Upper lobe of left lung (tissue), 6 donors: ENCODE measurements at regions not wholly inside any gene's neighbourhood (a gene's known extent, or its start where the extent isn't known, plus 50 kb on each side); places are given as distances from the start of the nearest gene placed in this dataset.

Experiments
- ATAC-seq, 2 donors: fragments of 200-7000 bp; cut with Tn5 transposase; one replicate each; pipeline ENCODE4 v1.9.1; 2022; ENCODE audit warnings: mild to moderate bottlenecking in 2 of 2, moderate library complexity in 2 of 2; ENCODE audit not compliant: low FRiP score in 2 of 2
- DNase-seq, 2 donors: peaks; one replicate each; pipeline ENCODE4 v3.0.0-alpha.2; 2019 to 2020
- H3K27ac ChIP-seq, 4 donors: fragments of 200-600 bp; sonication (generic); one replicate each; pipeline ENCODE4 v1.5.1; 2016 to 2019
- H3K27me3 ChIP-seq, 4 donors: fragments of 200-600 bp; sonication (generic); one replicate each; pipeline ENCODE4 v1.5.1; 2017 to 2019
- H3K36me3 ChIP-seq, 4 donors: fragments of 200-600 bp; sonication (generic); one replicate each; pipeline ENCODE4 v1.5.1; 2016 to 2019
- H3K4me1 ChIP-seq, 4 donors: fragments of 200-600 bp; sonication (generic); one replicate each; pipeline ENCODE4 v1.5.1; 2018 to 2019
- H3K4me3 ChIP-seq, 4 donors: fragments of 200-600 bp; sonication (generic); one replicate each; pipeline ENCODE4 v1.5.1; 2017 to 2019; ENCODE audit warnings: mild to moderate bottlenecking in 2 of 4, moderate library complexity in 1 of 4
- H3K9me3 ChIP-seq, 4 donors: fragments of 200-600 bp; sonication (generic); one replicate each; pipeline ENCODE4 v1.5.1; 2018 to 2019
- CTCF ChIP-seq, 6 experiments: fragments of 450-650 bp in 4 of 6; fragments of 200-600 bp in 2 of 6; sonication (generic) in 2 of 6; IDR thresholded peaks; one replicate each; pipeline ENCODE4 v1.5.1; 2016 to 2019; ENCODE audit warnings: antibody characterized with exemption in 6 of 6
- EP300 ChIP-seq, 4 donors: sonication (generic); formaldehyde crosslinking; IDR thresholded peaks; one replicate each; pipeline ENCODE4 v1.5.1; 2017; ENCODE audit warnings: antibody characterized with exemption in 4 of 4, control low read depth in 2 of 4
- POLR2A ChIP-seq, 4 donors: fragments of 450-650 bp; IDR thresholded peaks; one replicate each; pipeline ENCODE4 v1.5.1; 2016 to 2017; ENCODE audit warnings: antibody characterized with exemption in 4 of 4, mild to moderate bottlenecking in 2 of 4
- POLR2AphosphoS5 ChIP-seq, 2 donors: sonication (generic); formaldehyde crosslinking; IDR thresholded peaks; one replicate each; pipeline ENCODE4 v1.5.1; 2017; ENCODE audit warnings: antibody characterized with exemption in 2 of 2
- WGBS, 2 donors: methylation state at CpG; one replicate each; pipeline ENCODE4 v1.1.5; 2017 to 2018; 5-methylcytosine and 5-hydroxymethylcytosine counted together
- donor health status: DM: no; HTN: no; CAD: no; lungs with moderate emphysema.
- donor health status: DM: no; HTN: yes; CAD: no; lungs with severe emphysema.

GRCh38 chr2:191782351-191782750, 64.5 kb downstream of the CAVIN2 start:
- 85 to 90% methylated on average over 8 of the region's 8 CpGs for WGBS, 2 donors
- DNase-seq = no peak
- Histone ChIP-seq H3K4me1 (no peaks in the 10 kb centered on the region), H3K9me3 (no peaks in the 10 kb centered on the region), H3K4me3 (no peak overlapping the region), H3K27me3 (no peaks in the 10 kb centered on the region), H3K27ac (no peak overlapping the region), H3K36me3 (no peaks in the 10 kb centered on the region)
- no peak for TF ChIP-seq POLR2AphosphoS5 (IDR thresholded peaks at IDR 0.05)
- TF ChIP-seq POLR2A (IDR thresholded peaks at IDR 0.05) = no peak
- TF ChIP-seq EP300 (IDR thresholded peaks at IDR 0.05) = no peak
- TF ChIP-seq CTCF (IDR thresholded peaks at IDR 0.05) = no peak
- ATAC-seq = no peak

- DNase-seq = no peak
- no peaks in the 10 kb centered on the region for H3K36me3 ChIP-seq
- no peaks in the 10 kb centered on the region for H3K27me3 ChIP-seq
- H3K27ac ChIP-seq = no peak overlapping the region
- H3K9me3 ChIP-seq = no peaks in the 10 kb centered on the region
- H3K4me3 ChIP-seq = no peak overlapping the region
- no peaks in the 10 kb centered on the region for H3K4me1 ChIP-seq
- no peak for TF ChIP-seq EP300 (IDR thresholded peaks at IDR 0.05)
- no peak for TF ChIP-seq POLR2AphosphoS5 (IDR thresholded peaks at IDR 0.05)
- TF ChIP-seq CTCF (IDR thresholded peaks at IDR 0.05) = no peak
- no peak for TF ChIP-seq POLR2A (IDR thresholded peaks at IDR 0.05)
- no peak for ATAC-seq
Observed at GRCh38 chr2:191783416-191783815, 63.5 kb downstream of the CAVIN2 start.
